ENCODE measurements at regions not wholly inside any gene's neighbourhood (a gene's known extent, or its start where the extent isn't known, plus 50 kb on each side); places are given as distances from the start of the nearest gene placed in this dataset.

DNA sequence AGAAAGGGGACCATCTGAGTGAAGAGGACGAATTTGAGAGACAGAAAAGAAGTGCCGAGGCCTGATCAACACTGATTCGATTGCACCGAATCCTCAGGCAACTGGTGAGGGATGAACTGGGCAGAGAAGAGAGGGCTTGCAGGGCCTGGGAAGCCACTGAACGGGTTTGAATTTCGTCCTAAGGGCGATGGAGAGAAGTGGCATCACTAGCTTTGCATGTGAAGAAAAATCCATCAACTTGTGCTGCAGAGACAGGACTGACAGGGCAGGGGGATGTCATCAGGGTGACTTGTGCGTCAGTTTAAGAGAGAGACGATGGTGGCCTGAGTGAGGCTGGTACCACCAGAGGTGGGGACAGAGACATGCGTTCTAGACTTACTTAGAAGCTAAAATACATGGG is 73.7 kb upstream of the SLC22A23 start:
- DNase-seq (ENCODE audit: low read depth, low spot score) (no peak), ATAC-seq (no peak)
- Histone ChIP-seq H3K27me3 (ENCODE audit: control insufficient read depth, insufficient read depth, low read length) (peaks cover 13% of the 10 kb centered on the region), H3K4me1 (ENCODE audit: control insufficient read depth, insufficient read depth, low read length) (no peaks in the 10 kb centered on the region), H3K27ac (ENCODE audit: low read length) (no peak overlapping the region), H3K36me3 (ENCODE audit: control insufficient read depth, insufficient read depth, low read length) (no peaks in the 10 kb centered on the region), H3K4me3 (ENCODE audit: low read depth in 2 of 2, low read length in 2 of 2) (no peak overlapping the region), H3K9me3 (ENCODE audit: control insufficient read depth, insufficient read depth, low read depth, low read length) (no peaks in the 10 kb centered on the region)
- TF ChIP-seq TCF7L2 (IDR thresholded peaks at IDR 0.05; ENCODE audit: low read depth, low read length) (no peak), SIN3A (IDR thresholded peaks at IDR 0.05; ENCODE audit: borderline replicate concordance, insufficient read depth, low read depth, low read length) (no peak), POLR2AphosphoS5 (IDR thresholded peaks at IDR 0.05; ENCODE audit: low read depth, low read length) (no peak)
- TF ChIP-seq, protein P1, sequence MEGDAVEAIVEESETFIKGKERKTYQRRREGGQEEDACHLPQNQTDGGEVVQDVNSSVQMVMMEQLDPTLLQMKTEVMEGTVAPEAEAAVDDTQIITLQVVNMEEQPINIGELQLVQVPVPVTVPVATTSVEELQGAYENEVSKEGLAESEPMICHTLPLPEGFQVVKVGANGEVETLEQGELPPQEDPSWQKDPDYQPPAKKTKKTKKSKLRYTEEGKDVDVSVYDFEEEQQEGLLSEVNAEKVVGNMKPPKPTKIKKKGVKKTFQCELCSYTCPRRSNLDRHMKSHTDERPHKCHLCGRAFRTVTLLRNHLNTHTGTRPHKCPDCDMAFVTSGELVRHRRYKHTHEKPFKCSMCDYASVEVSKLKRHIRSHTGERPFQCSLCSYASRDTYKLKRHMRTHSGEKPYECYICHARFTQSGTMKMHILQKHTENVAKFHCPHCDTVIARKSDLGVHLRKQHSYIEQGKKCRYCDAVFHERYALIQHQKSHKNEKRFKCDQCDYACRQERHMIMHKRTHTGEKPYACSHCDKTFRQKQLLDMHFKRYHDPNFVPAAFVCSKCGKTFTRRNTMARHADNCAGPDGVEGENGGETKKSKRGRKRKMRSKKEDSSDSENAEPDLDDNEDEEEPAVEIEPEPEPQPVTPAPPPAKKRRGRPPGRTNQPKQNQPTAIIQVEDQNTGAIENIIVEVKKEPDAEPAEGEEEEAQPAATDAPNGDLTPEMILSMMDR (IDR thresholded peaks at IDR 0.05): no peak
- TF ChIP-seq, protein P2, sequence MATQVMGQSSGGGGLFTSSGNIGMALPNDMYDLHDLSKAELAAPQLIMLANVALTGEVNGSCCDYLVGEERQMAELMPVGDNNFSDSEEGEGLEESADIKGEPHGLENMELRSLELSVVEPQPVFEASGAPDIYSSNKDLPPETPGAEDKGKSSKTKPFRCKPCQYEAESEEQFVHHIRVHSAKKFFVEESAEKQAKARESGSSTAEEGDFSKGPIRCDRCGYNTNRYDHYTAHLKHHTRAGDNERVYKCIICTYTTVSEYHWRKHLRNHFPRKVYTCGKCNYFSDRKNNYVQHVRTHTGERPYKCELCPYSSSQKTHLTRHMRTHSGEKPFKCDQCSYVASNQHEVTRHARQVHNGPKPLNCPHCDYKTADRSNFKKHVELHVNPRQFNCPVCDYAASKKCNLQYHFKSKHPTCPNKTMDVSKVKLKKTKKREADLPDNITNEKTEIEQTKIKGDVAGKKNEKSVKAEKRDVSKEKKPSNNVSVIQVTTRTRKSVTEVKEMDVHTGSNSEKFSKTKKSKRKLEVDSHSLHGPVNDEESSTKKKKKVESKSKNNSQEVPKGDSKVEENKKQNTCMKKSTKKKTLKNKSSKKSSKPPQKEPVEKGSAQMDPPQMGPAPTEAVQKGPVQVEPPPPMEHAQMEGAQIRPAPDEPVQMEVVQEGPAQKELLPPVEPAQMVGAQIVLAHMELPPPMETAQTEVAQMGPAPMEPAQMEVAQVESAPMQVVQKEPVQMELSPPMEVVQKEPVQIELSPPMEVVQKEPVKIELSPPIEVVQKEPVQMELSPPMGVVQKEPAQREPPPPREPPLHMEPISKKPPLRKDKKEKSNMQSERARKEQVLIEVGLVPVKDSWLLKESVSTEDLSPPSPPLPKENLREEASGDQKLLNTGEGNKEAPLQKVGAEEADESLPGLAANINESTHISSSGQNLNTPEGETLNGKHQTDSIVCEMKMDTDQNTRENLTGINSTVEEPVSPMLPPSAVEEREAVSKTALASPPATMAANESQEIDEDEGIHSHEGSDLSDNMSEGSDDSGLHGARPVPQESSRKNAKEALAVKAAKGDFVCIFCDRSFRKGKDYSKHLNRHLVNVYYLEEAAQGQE (IDR thresholded peaks at IDR 0.05; ENCODE audit: insufficient read depth in 1 of 2, low read depth in 2 of 2, low read length in 1 of 2): no peak
- no TSS peak for BruUV-seq (replicated peaks)
- POLR2A ChIA-PET: interaction anchor here (0.5 kb wide), 1 partner anchor 117 kb away, joined by 4 read pairs; no protein-coding TSS in a partner anchor
- intact Hi-C loops (cut with micrococcal nuclease; ENCODE audit: unreplicated experiment): no loop called here
- CTCF ChIA-PET: no interaction called here
- in situ Hi-C loops (cut with HindIII; ENCODE audit: low pct_unique_long_range_greater_than_20kb, low sequenced_read_pairs): no loop called here

DNA sequence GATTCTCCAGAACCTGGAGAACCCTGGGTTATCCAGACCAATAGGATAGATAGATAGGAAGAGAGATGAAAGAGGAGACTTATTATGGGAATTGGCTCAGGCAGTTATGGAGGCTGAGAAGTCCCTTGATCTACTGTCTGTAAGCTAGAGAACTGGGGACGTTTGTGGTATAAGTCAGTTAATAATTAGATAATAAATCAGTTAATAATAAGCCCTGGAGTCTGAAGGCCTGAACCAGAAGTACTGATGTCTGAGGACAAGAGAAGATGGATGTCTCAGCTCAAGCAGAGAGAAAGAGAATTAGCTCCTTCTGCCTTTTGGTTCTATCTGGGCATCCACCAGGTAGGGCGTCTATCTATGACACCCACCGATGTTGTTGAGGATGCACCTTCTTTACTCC is 72.9 kb upstream of the SLC22A23 start:
- Histone ChIP-seq H3K27ac (ENCODE audit: low read length) (no peak overlapping the region), H3K4me1 (ENCODE audit: control insufficient read depth, insufficient read depth, low read length) (no peaks in the 10 kb centered on the region), H3K4me3 (ENCODE audit: low read depth in 2 of 2, low read length in 2 of 2) (no peak overlapping the region), H3K9me3 (ENCODE audit: control insufficient read depth, insufficient read depth, low read depth, low read length) (no peaks in the 10 kb centered on the region), H3K27me3 (ENCODE audit: control insufficient read depth, insufficient read depth, low read length) (peaks cover 6% of the 10 kb centered on the region; the same call in 1 of the 2 replicates), H3K36me3 (ENCODE audit: control insufficient read depth, insufficient read depth, low read length) (no peaks in the 10 kb centered on the region)
- DNase-seq (ENCODE audit: low read depth, low spot score) (no peak), ATAC-seq (no peak)
- TF ChIP-seq SIN3A (IDR thresholded peaks at IDR 0.05; ENCODE audit: borderline replicate concordance, insufficient read depth, low read depth, low read length) (no peak), POLR2AphosphoS5 (IDR thresholded peaks at IDR 0.05; ENCODE audit: low read depth, low read length) (no peak), TCF7L2 (IDR thresholded peaks at IDR 0.05; ENCODE audit: low read depth, low read length) (no peak)
- TF ChIP-seq, protein P2 (IDR thresholded peaks at IDR 0.05; ENCODE audit: insufficient read depth in 1 of 2, low read depth in 2 of 2, low read length in 1 of 2): no peak
- TF ChIP-seq, protein P1 (IDR thresholded peaks at IDR 0.05): no peak
- ChIA-PET CTCF (no interaction called here), POLR2A (no interaction called here)
- no TSS peak for BruUV-seq (replicated peaks)
- intact Hi-C loops (cut with micrococcal nuclease; ENCODE audit: unreplicated experiment) (no loop called here), in situ Hi-C loops (cut with HindIII; ENCODE audit: low pct_unique_long_range_greater_than_20kb, low sequenced_read_pairs) (no loop called here)
